ENCODE measurements at regions not wholly inside any gene's neighbourhood (a gene's known extent, or its start where the extent isn't known, plus 50 kb on each side); places are given as distances from the start of the nearest gene placed in this dataset.

GRCh38 chr4:165628572-165628971 is 244.5 kb upstream of the TLL1 start:
- Mint-ChIP-seq H3K27ac (no peak overlapping the region), H3K4me1 (no peaks in the 10 kb centered on the region), H3K36me3 (no peaks in the 10 kb centered on the region), H3K4me3 (no peak overlapping the region), H3K9me3 (no peaks in the 10 kb centered on the region), H3K27me3 (no peaks in the 10 kb centered on the region)

DNA sequence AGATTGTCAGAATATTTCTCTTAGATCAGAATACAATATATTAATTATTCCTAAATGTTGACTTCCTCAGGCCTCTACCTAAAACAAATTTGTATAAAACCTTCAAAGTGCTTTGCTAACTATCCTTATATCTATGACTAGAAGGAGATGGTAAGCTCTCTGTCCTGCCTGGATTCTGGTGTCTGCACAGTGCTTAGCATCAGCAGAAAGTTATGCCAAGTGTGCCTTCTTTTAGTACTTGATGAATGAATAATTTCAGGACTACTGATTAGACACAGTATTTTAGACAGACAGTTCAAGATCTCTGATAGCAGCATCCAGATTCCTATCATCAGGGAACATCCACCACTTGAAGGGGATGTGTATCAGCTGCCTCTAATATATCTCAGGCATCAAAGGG is 242.4 kb upstream of the TLL1 start:
- H3K9me3 Mint-ChIP-seq: no peaks in the 10 kb centered on the region
- no peaks in the 10 kb centered on the region for H3K4me1 Mint-ChIP-seq
- H3K4me3 Mint-ChIP-seq: no peak overlapping the region
- no peak overlapping the region for H3K27ac Mint-ChIP-seq
- no peaks in the 10 kb centered on the region for H3K36me3 Mint-ChIP-seq
- H3K27me3 Mint-ChIP-seq: no peaks in the 10 kb centered on the region

DNA sequence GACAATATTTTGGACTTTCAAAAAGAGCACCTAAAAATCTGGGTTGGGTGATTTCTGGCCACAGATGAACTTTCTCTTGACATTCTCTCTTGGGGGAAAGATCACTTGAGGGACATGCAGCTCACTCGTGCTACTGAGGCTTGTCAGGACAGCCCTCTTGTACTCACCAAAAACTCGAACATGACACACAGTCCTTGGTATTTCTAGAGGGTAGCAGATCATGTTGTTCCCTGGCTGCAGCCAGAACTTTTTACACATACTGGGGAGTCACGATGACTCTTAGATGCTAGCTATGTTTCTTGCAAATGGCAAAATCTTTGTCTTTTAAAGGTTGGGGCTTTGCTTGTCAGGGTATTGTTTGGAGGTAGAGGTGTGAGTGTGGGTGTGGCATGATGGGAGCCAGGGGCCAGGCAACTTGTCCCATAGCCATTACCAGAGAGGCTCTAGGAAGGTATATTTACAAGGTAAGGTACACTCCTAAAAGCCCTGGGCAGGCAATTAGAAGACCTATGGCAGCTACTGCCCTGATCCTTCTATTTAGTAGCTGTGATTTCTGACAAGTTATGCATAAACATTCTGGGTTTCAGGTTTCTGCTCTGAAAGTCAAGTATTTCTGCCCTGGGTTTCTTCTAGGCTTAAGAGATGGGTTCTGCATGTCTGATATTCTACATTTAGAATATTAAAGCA is 241.7 kb upstream of the TLL1 start:
- H3K4me1 Mint-ChIP-seq: no peaks in the 10 kb centered on the region
- peaks cover 0 to 4% (median 0%) of the 10 kb centered on the region in 3 donors for H3K9me3 Mint-ChIP-seq
- no peak overlapping the region for H3K27ac Mint-ChIP-seq
- no peak overlapping the region for H3K4me3 Mint-ChIP-seq
- H3K27me3 Mint-ChIP-seq: no peaks in the 10 kb centered on the region
- no peaks in the 10 kb centered on the region for H3K36me3 Mint-ChIP-seq

- no peaks in the 10 kb centered on the region for H3K36me3 Mint-ChIP-seq
- no peaks in the 10 kb centered on the region for H3K4me1 Mint-ChIP-seq
- no peaks in the 10 kb centered on the region for H3K27me3 Mint-ChIP-seq
- no peak overlapping the region for H3K27ac Mint-ChIP-seq
- peaks cover 0 to 4% (median 0%) of the 10 kb centered on the region in 3 donors for H3K9me3 Mint-ChIP-seq
- no peak overlapping the region for H3K4me3 Mint-ChIP-seq
Measured at GRCh38 chr4:165631912-165632311, 241.1 kb upstream of the TLL1 start.

DNA sequence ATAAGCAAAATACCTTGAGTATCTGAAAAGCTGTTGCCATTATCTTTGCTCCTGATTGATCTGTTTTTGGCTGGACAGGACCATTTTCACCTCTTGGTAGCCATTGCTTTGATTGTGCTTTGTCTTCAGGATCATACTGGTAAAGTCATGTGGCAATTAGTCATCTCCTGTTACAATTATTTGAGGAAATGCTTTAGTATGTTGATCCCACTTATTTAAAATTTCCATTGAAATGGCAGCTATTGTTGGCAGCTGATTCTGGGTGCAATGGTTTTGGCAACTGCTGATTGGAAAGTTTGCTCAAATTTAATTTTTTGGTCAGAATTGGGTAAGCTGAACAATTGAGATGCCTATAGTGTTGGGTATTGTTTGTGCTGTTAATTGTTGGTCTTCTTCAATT is 238.3 kb upstream of the TLL1 start:
- H3K9me3 Mint-ChIP-seq: peaks cover 0 to 4% (median 0%) of the 10 kb centered on the region in 3 donors
- H3K4me3 Mint-ChIP-seq: no peak overlapping the region
- H3K4me1 Mint-ChIP-seq: no peaks in the 10 kb centered on the region
- no peaks in the 10 kb centered on the region for H3K27me3 Mint-ChIP-seq
- no peak overlapping the region for H3K27ac Mint-ChIP-seq
- H3K36me3 Mint-ChIP-seq: no peaks in the 10 kb centered on the region

GRCh38 chr4:165635381-165635780 is 237.7 kb upstream of the TLL1 start:
- Mint-ChIP-seq H3K27me3 (no peaks in the 10 kb centered on the region), H3K27ac (no peak overlapping the region), H3K9me3 (peaks cover 0 to 4% (median 0%) of the 10 kb centered on the region in 3 donors), H3K4me3 (no peak overlapping the region), H3K4me1 (no peaks in the 10 kb centered on the region), H3K36me3 (no peaks in the 10 kb centered on the region)

DNA sequence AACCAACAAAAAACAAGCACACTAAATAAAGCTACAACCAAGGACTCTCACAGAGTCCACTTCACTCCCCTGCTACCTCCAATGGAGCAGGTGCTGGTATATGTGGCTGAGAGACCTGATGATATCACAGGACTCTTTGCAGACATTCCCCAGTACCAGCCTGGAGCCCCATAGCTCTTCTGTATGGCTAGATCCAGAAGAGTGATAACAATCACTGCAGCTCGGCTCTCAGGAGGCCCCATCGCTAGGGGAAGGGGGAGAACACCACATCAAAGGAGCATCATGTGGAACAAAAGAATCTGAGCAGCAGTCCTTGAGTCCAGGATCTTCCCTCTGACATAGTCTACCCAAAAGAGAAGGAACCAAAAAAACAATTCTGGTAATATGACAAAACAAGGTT is 237.1 kb upstream of the TLL1 start:
- Mint-ChIP-seq H3K27me3 (no peaks in the 10 kb centered on the region), H3K4me3 (no peak overlapping the region), H3K27ac (no peak overlapping the region), H3K9me3 (peaks cover 0 to 4% (median 0%) of the 10 kb centered on the region in 3 donors), H3K4me1 (no peaks in the 10 kb centered on the region), H3K36me3 (no peaks in the 10 kb centered on the region)

DNA sequence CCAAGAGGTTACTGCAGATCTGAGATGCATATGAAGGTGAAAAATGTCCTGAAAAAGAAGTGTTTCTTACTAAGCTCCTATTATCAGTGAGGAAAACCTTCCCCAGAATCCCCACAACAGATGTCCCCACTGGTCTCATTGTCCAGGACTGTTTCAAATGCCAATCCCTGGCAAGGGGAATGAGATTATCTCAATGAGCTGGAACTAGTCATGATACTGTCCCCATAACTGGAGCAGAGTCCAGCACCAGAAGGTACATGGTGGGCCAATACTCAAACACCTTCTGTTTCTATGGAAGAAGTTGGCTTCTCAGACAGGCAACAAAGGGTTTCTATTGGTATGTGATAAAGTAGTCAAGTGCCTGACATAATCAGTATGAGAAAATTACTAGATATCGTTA is 221.1 kb upstream of the TLL1 start:
- H3K27ac Mint-ChIP-seq: no peak overlapping the region
- H3K36me3 Mint-ChIP-seq: no peaks in the 10 kb centered on the region
- H3K4me1 Mint-ChIP-seq: no peaks in the 10 kb centered on the region
- peaks cover 0 to 3% (median 2%) of the 10 kb centered on the region in 3 donors for H3K9me3 Mint-ChIP-seq
- H3K27me3 Mint-ChIP-seq: no peaks in the 10 kb centered on the region
- no peak overlapping the region for H3K4me3 Mint-ChIP-seq

DNA sequence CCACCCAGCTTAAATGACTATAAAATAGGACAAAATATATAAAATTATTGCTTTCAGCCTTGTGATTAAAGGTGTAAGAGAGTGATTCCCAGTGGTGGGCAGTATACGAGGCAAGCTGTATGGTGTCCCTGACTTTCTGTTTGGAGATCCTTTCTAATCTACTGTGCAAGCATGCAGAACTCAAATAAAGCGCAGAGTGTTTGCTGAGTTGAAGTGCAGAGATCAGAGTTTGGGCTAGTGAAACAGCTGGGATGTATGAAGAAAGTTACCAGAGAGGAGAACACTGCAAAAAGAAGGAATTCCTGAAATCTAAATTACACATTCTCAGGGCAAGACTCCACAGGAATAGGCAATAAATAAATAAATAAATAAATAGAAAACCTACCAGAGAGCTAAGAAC is 218.5 kb upstream of the TLL1 start:
- Mint-ChIP-seq H3K36me3 (no peaks in the 10 kb centered on the region), H3K4me1 (no peaks in the 10 kb centered on the region), H3K9me3 (peaks cover 0 to 3% (median 2%) of the 10 kb centered on the region in 3 donors), H3K27ac (no peak overlapping the region), H3K4me3 (no peak overlapping the region), H3K27me3 (no peaks in the 10 kb centered on the region)

- Mint-ChIP-seq H3K4me1 (no peaks in the 10 kb centered on the region), H3K27me3 (no peaks in the 10 kb centered on the region), H3K27ac (no peak overlapping the region), H3K36me3 (no peaks in the 10 kb centered on the region), H3K9me3 (peaks cover 0 to 4% (median 3%) of the 10 kb centered on the region in 3 donors), H3K4me3 (no peak overlapping the region)
Measured at GRCh38 chr4:165656399-165656798, 216.6 kb upstream of the TLL1 start.

- Mint-ChIP-seq H3K27ac (no peak overlapping the region), H3K27me3 (no peaks in the 10 kb centered on the region), H3K4me3 (no peak overlapping the region), H3K9me3 (peaks cover 0 to 4% (median 3%) of the 10 kb centered on the region in 3 donors), H3K36me3 (no peaks in the 10 kb centered on the region), H3K4me1 (no peaks in the 10 kb centered on the region)
Measured at GRCh38 chr4:165656829-165657490, 216.1 kb upstream of the TLL1 start.

DNA sequence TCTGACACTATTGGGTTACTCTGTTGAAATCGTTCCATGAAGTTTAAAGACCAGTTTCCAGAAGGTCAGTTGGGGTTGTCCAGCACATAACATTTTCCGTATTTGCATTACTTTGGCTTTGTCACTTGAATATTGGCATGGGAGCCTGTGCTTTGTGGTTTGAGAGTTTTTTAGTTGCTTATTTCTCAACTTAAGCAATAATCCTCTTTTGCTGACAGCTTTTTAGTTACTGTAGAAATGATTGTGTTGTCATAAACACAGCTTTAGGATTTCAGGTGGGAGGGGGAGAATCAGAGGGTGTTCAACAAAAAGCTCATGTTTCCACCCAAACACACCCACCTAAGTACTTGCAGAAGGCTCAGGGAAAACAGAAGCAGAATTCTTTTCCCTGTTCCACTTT is 210.7 kb upstream of the TLL1 start:
- Mint-ChIP-seq H3K9me3 (peaks cover 0 to 2% (median 0%) of the 10 kb centered on the region in 3 donors), H3K4me1 (no peaks in the 10 kb centered on the region), H3K27me3 (peaks cover 3% of the 10 kb centered on the region), H3K27ac (no peak overlapping the region), H3K4me3 (no peak overlapping the region), H3K36me3 (peaks cover 1% of the 10 kb centered on the region)

DNA sequence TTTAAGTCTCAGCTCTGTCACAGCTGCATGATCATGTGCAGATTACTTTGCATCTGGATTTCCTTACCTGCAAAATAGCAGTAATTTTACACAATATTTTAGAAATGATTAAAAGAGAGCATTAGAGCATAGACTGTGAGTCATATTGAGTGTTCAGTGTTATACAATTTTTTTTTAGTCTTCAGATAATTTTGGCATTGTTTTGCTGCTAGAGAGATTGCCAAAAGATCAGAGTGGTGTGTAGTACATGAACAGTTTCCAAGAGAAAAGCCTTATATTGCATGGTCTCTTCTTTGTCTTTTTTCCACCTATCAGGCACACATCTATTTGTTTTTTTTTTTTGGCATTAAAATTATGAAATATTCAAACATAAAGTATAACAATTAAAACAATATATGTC is 209.6 kb upstream of the TLL1 start:
- Mint-ChIP-seq H3K4me1 (no peaks in the 10 kb centered on the region), H3K27me3 (peaks cover 3% of the 10 kb centered on the region), H3K9me3 (peaks cover 0 to 2% (median 0%) of the 10 kb centered on the region in 3 donors), H3K27ac (no peak overlapping the region), H3K36me3 (peaks cover 1% of the 10 kb centered on the region), H3K4me3 (no peak overlapping the region)

DNA sequence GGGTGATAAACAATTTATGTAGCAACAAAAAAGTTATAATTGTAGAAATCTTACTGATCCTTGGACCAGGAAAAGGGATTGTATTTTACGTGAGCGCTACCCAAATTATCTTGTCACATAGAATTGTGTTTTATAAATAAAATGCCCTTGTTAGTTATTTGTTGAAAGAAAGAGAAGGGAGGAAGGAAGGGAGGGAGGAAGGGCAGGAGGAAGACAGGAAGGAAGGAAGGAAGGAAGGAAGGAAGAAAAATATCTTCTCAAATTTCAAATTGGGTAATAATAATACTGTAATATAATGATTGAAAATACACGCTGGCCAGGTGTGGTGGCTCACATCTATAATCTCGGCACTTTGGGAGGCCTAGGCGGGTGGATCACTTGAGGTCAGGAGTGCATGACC is 206.2 kb upstream of the TLL1 start:
- no peaks in the 10 kb centered on the region for H3K4me1 Mint-ChIP-seq
- peaks cover 3% of the 10 kb centered on the region for H3K27me3 Mint-ChIP-seq
- no peaks in the 10 kb centered on the region for H3K9me3 Mint-ChIP-seq
- H3K27ac Mint-ChIP-seq: no peak overlapping the region
- peaks cover 1% of the 10 kb centered on the region for H3K36me3 Mint-ChIP-seq
- no peak overlapping the region for H3K4me3 Mint-ChIP-seq

GRCh38 chr4:165667969-165668368 is 205.1 kb upstream of the TLL1 start:
- Mint-ChIP-seq H3K36me3 (peaks cover 1% of the 10 kb centered on the region), H3K4me3 (no peak overlapping the region), H3K27ac (no peak overlapping the region), H3K27me3 (peaks cover 3% of the 10 kb centered on the region), H3K9me3 (peaks cover 0 to 2% (median 0%) of the 10 kb centered on the region in 3 donors), H3K4me1 (no peaks in the 10 kb centered on the region)

- H3K4me1 Mint-ChIP-seq: no peaks in the 10 kb centered on the region
- H3K36me3 Mint-ChIP-seq: peaks cover 1% of the 10 kb centered on the region
- H3K4me3 Mint-ChIP-seq: no peak overlapping the region
- H3K9me3 Mint-ChIP-seq: peaks cover 0 to 2% (median 0%) of the 10 kb centered on the region in 3 donors
- no peak overlapping the region for H3K27ac Mint-ChIP-seq
- H3K27me3 Mint-ChIP-seq: peaks cover 3% of the 10 kb centered on the region
Measured at GRCh38 chr4:165668694-165669093, 204.3 kb upstream of the TLL1 start.

All from IgD-negative memory B cell (primary cell).